ENCODE measurements at regions not wholly inside any gene's neighbourhood (a gene's known extent, or its start where the extent isn't known, plus 50 kb on each side); places are given as distances from the start of the nearest gene placed in this dataset.

GRCh38 chr15:62612771-62613170 lies 429.8 kb upstream of the TPM1 start:
- TF ChIP-seq CTCF (IDR thresholded peaks at IDR 0.05 in 8 of 11, conservative IDR thresholded peaks at IDR 0.05 in 3 of 11) (no peak), POLR2AphosphoS5 (IDR thresholded peaks at IDR 0.05) (no peak), POLR2A (IDR thresholded peaks at IDR 0.05) (no peak)
